ENCODE measurements at regions not wholly inside any gene's neighbourhood (a gene's known extent, or its start where the extent isn't known, plus 50 kb on each side); places are given as distances from the start of the nearest gene placed in this dataset.

- no peaks in the 10 kb centered on the region for H3K79me2 ChIP-seq (ENCODE audit: insufficient read depth, low read length)
- intact Hi-C loops (cut with micrococcal nuclease), result no loop called here
- Mint-ChIP-seq H3K27me3 (ENCODE audit: low read depth in 3 of 3) (peaks cover 0 to 1% (median 0%) of the 10 kb centered on the region in 3 donors), H3K4me3 (no peak overlapping the region), H3K27ac (no peak overlapping the region), H3K9me3 (peaks cover 4 to 18% (median 10%) of the 10 kb centered on the region in 7 donors), H3K4me1 (no peaks in the 10 kb centered on the region), H3K36me3 (no peaks in the 10 kb centered on the region)
- no peak for TF ChIP-seq CTCF (IDR thresholded peaks at IDR 0.05)
- no peak overlapping the region for H2AFZ ChIP-seq (ENCODE audit: insufficient read depth, low read depth, low read length, poor library complexity, severe bottlenecking)
- peaks cover 9 to 19% of the 10 kb centered on the region in 2 donors for H3K9me3 ChIP-seq (replicated peaks in 1 of 2; ENCODE audit: control insufficient read depth in 1 of 2, insufficient read depth in 1 of 2, low read length in 2 of 2)
- no peaks in the 10 kb centered on the region for H3K36me3 ChIP-seq (replicated peaks in 1 of 2; ENCODE audit: control insufficient read depth in 1 of 2, insufficient read depth in 2 of 2, low read length in 2 of 2)
- no peak overlapping the region for H3K9ac ChIP-seq (ENCODE audit: insufficient read depth, low read length, poor library complexity, severe bottlenecking)
- no peak overlapping the region for H3K4me2 ChIP-seq (replicated peaks; ENCODE audit: extremely low read depth, low read length, poor library complexity, severe bottlenecking)
- no peak for DNase-seq
- H3K4me1 ChIP-seq (ENCODE audit: control insufficient read depth in 1 of 2, insufficient read depth in 2 of 2, low read length in 2 of 2), result no peaks in the 10 kb centered on the region
- WGBS (ENCODE audit: insufficient coverage), result no CpG with 5 or more reads among the region's 9 CpGs
- H3K4me3 ChIP-seq (replicated peaks in 1 of 3; ENCODE audit: low read depth in 2 of 3, low read length in 3 of 3), result no peak overlapping the region
- no peaks in the 10 kb centered on the region for H3K27me3 ChIP-seq (ENCODE audit: control insufficient read depth in 2 of 2, insufficient read depth in 2 of 2, low read length in 2 of 2)
- no peak overlapping the region for H3K27ac ChIP-seq (ENCODE audit: low read depth in 1 of 2, low read length in 2 of 2)
- no peaks in the 10 kb centered on the region for H4K20me1 ChIP-seq (ENCODE audit: insufficient read depth, low read length)
Measured at GRCh38 chr3:6746443-6746842, 114.5 kb upstream of the GRM7 start.

- Histone ChIP-seq H3K27ac (ENCODE audit: low read depth in 1 of 2, low read length in 2 of 2) (no peak overlapping the region), H3K4me2 (replicated peaks; ENCODE audit: extremely low read depth, low read length, poor library complexity, severe bottlenecking) (no peak overlapping the region), H3K79me2 (ENCODE audit: insufficient read depth, low read length) (no peaks in the 10 kb centered on the region), H3K9me3 (replicated peaks in 1 of 2; ENCODE audit: control insufficient read depth in 1 of 2, insufficient read depth in 1 of 2, low read length in 2 of 2) (peaks cover 9 to 18% of the 10 kb centered on the region in 2 donors), H3K36me3 (replicated peaks in 1 of 2; ENCODE audit: control insufficient read depth in 1 of 2, insufficient read depth in 2 of 2, low read length in 2 of 2) (no peaks in the 10 kb centered on the region), H3K4me1 (ENCODE audit: control insufficient read depth in 1 of 2, insufficient read depth in 2 of 2, low read length in 2 of 2) (no peaks in the 10 kb centered on the region), H3K4me3 (replicated peaks in 1 of 3; ENCODE audit: low read depth in 2 of 3, low read length in 3 of 3) (no peak overlapping the region), H3K27me3 (ENCODE audit: control insufficient read depth in 2 of 2, insufficient read depth in 2 of 2, low read length in 2 of 2) (no peaks in the 10 kb centered on the region), H4K20me1 (ENCODE audit: insufficient read depth, low read length) (no peaks in the 10 kb centered on the region), H2AFZ (ENCODE audit: insufficient read depth, low read depth, low read length, poor library complexity, severe bottlenecking) (no peak overlapping the region), H3K9ac (ENCODE audit: insufficient read depth, low read length, poor library complexity, severe bottlenecking) (no peak overlapping the region)
- Mint-ChIP-seq H3K4me1 (no peaks in the 10 kb centered on the region), H3K27ac (peak overlapping the region in 2 of 7 donors; percentile 5 to 21), H3K36me3 (no peaks in the 10 kb centered on the region), H3K9me3 (peaks cover 4 to 18% (median 10%) of the 10 kb centered on the region in 7 donors), H3K4me3 (no peak overlapping the region), H3K27me3 (ENCODE audit: low read depth in 3 of 3) (peaks cover 0 to 1% (median 0%) of the 10 kb centered on the region in 3 donors)
- TF ChIP-seq CTCF (IDR thresholded peaks at IDR 0.05), result no peak
- 96% methylated on average over 4 of the region's 4 CpGs for WGBS (ENCODE audit: insufficient coverage)
- DNase-seq, result no peak
- intact Hi-C loops (cut with micrococcal nuclease), result no loop called here
Measured at GRCh38 chr3:6747017-6747416, 113.9 kb upstream of the GRM7 start.
